HepG2 (cell line): ENCODE measurements at regions not wholly inside any gene's neighbourhood (a gene's known extent, or its start where the extent isn't known, plus 50 kb on each side); places are given as distances from the start of the nearest gene placed in this dataset.

Experiments used
- ATAC-seq: fragments of 200-7000 bp; cut with Tn5 transposase; 3 replicates; pipeline ENCODE4 v1.9.1; 2020; ENCODE audit warnings: mild to moderate bottlenecking, moderate library complexity
- BruUV-seq: library from RNA; stranded (reverse); fragments of 400-500 nt; replicated peaks from 2 replicates; lab custom pipeline; 2021; lab: Mats Ljungman, UMichigan
- CTCF ChIA-PET: fragments of 300-600 bp; formaldehyde crosslinking; extraction: SDS; loops from one replicate; lab custom pipeline; 2021; ENCODE audit warnings: low total read pairs, inconsistent platforms, low intra/inter-chr PET ratio; lab: Yijun Ruan, JAX
- POLR2A ChIA-PET: fragments of 350-600 bp; sonication (Branson Sonifier 250); formaldehyde crosslinking; loops from one replicate; lab custom pipeline; 2020; ENCODE audit warnings: antibody characterized with exemption, inconsistent platforms; lab: Yijun Ruan, JAX
- DNase-seq: peaks from one replicate; pipeline ENCODE4 v3.0.0-alpha.2; 2015; ENCODE audit warnings: low spot score
- FAIRE-seq: peaks from 3 replicates; lab custom pipeline; 2011; peaks lifted over from hg19 to GRCh38; lab: Jason Lieb, UNC
- H2AFZ ChIP-seq: one replicate; pipeline ENCODE4 v1.6.1; 2011; ENCODE audit warnings: low read length, inconsistent platforms
- H3K27ac ChIP-seq: fragments of 300-600 bp; 3 replicates; pipeline ENCODE4 v1.8.0; 2011; ENCODE audit warnings: mixed run types, mild to moderate bottlenecking, mixed read lengths, low read length, inconsistent platforms; ENCODE audit not compliant: insufficient read depth; ENCODE audit errors: extremely low read length
- H3K27me3 ChIP-seq, 2 experiments: fragments of 200-600 bp in 1 of 2; 2 replicates in 1 of 2; 3 replicates in 1 of 2; pipeline versions ENCODE4 v1.6.0 to v1.8.0; 2011; ENCODE audit warnings: low read length in 2 of 2, mild to moderate bottlenecking in 2 of 2, moderate library complexity in 2 of 2, inconsistent platforms in 1 of 2; ENCODE audit not compliant: insufficient read depth in 2 of 2, control insufficient read depth in 1 of 2
- H3K36me3 ChIP-seq, 2 experiments: fragments of 200-600 bp in 1 of 2; replicated peaks in 1 of 2; 2 replicates in 1 of 2; 3 replicates in 1 of 2; pipeline versions ENCODE4 v1.5.1 to v1.8.0; 2011; ENCODE audit warnings: low read length in 2 of 2, inconsistent platforms in 1 of 2; ENCODE audit not compliant: insufficient read depth in 2 of 2, control insufficient read depth in 1 of 2
- H3K4me1 ChIP-seq: 2 replicates; pipeline ENCODE4 v1.5.1; 2012; ENCODE audit warnings: low read length, inconsistent platforms; ENCODE audit not compliant: insufficient read depth
- H3K4me2 ChIP-seq: 2 replicates; pipeline ENCODE4 v1.6.0; 2011; ENCODE audit warnings: low read depth, low read length, inconsistent platforms
- H3K4me3 ChIP-seq, 3 experiments: fragments of 200-600 bp in 1 of 3; sonication (generic), shearing (Covaris generic) in 1 of 3; replicated peaks in 1 of 3; 2 replicates each; pipeline ENCODE4 v1.5.1; 2011 to 2016; ENCODE audit warnings: low read length in 3 of 3, inconsistent platforms in 2 of 3, low read depth in 2 of 3, mild to moderate bottlenecking in 2 of 3, control low read depth in 1 of 3, mixed read lengths in 1 of 3; ENCODE audit not compliant: insufficient read depth in 1 of 3
- H3K79me2 ChIP-seq: one replicate; pipeline ENCODE4 v1.6.1; 2011; ENCODE audit warnings: low read length, inconsistent platforms; ENCODE audit not compliant: insufficient read depth
- H3K9ac ChIP-seq: 2 replicates; pipeline ENCODE4 v1.6.0; 2011; ENCODE audit warnings: mild to moderate bottlenecking, low read depth, low read length, inconsistent platforms; ENCODE audit not compliant: insufficient read depth
- H3K9me3 ChIP-seq: 2 replicates; pipeline ENCODE4 v1.5.1; 2012; ENCODE audit warnings: mild to moderate bottlenecking, low read length
- H4K20me1 ChIP-seq: 2 replicates; pipeline ENCODE4 v1.6.0; 2011; ENCODE audit warnings: inconsistent platforms, mild to moderate bottlenecking, low read length, moderate library complexity; ENCODE audit not compliant: insufficient read depth
- AGO1 ChIP-seq: fragments of 200-400 bp; formaldehyde crosslinking; IDR thresholded peaks from 2 replicates; pipeline ENCODE4 v1.6.1; 2017; ENCODE audit warnings: mild to moderate bottlenecking, low read depth, low read length, moderate library complexity; ENCODE audit not compliant: poor library complexity, severe bottlenecking
- CHD4 ChIP-seq: fragments of 200-600 bp; sonication (generic); IDR thresholded peaks from 2 replicates; pipeline ENCODE4 v1.7.0; 2017; ENCODE audit warnings: mild to moderate bottlenecking, low read length, borderline replicate concordance
- HIVEP1 ChIP-seq: sonication (generic); formaldehyde crosslinking; IDR thresholded peaks from 2 replicates; pipeline ENCODE4 v1.4.0; 2020; ENCODE audit warnings: mild to moderate bottlenecking, missing genetic modification reagents
- HMG20B ChIP-seq: conservative IDR thresholded peaks from 2 replicates; pipeline ENCODE4 v1.6.1; 2016; ENCODE audit warnings: missing genetic modification reagents, missing compliant biosample characterization
- KLF11 ChIP-seq: IDR thresholded peaks from 2 replicates; pipeline ENCODE4 v1.6.1; 2016; ENCODE audit warnings: missing compliant biosample characterization
- NCOA1 ChIP-seq: sonication (generic); formaldehyde crosslinking; IDR thresholded peaks from 2 replicates; pipeline ENCODE4 v1.9.0; 2021; ENCODE audit warnings: missing genetic modification reagents
- NR2F6 ChIP-seq, 2 experiments: IDR thresholded peaks; 2 replicates each; pipeline ENCODE4 v1.6.1; 2016; ENCODE audit warnings: antibody characterized with exemption in 1 of 2, mild to moderate bottlenecking in 1 of 2
- REXO4 ChIP-seq: sonication (generic); formaldehyde crosslinking; IDR thresholded peaks from 2 replicates; pipeline ENCODE4 v1.8.0; 2022; ENCODE audit warnings: missing genetic modification reagents, mild to moderate bottlenecking, borderline replicate concordance
- SCMH1 ChIP-seq: sonication (generic); formaldehyde crosslinking; IDR thresholded peaks from 2 replicates; pipeline ENCODE4 v1.9.0; 2021; ENCODE audit warnings: missing genetic modification reagents, mild to moderate bottlenecking, borderline replicate concordance
- THYN1 ChIP-seq: sonication (generic); formaldehyde crosslinking; IDR thresholded peaks from 2 replicates; pipeline ENCODE4 v1.8.1; 2023; ENCODE audit warnings: low read depth, mild to moderate bottlenecking, moderate library complexity, missing genetic modification reagents, borderline replicate concordance
- ZNF224 ChIP-seq: sonication (generic); formaldehyde crosslinking; IDR thresholded peaks from 2 replicates; pipeline ENCODE4 v1.5.0; 2020; ENCODE audit warnings: mild to moderate bottlenecking, missing genetic modification reagents
- ZNF30 ChIP-seq: sonication (generic); formaldehyde crosslinking; IDR thresholded peaks from 2 replicates; pipeline ENCODE4 v1.5.0; 2020; ENCODE audit warnings: mild to moderate bottlenecking, missing genetic modification reagents
- ZNF747 ChIP-seq: sonication (generic); formaldehyde crosslinking; IDR thresholded peaks from 2 replicates; pipeline ENCODE4 v1.8.1; 2023; ENCODE audit warnings: missing genetic modification reagents, mild to moderate bottlenecking, borderline replicate concordance
- ZNF768 ChIP-seq: sonication (generic); formaldehyde crosslinking; IDR thresholded peaks from 2 replicates; pipeline ENCODE4 v1.4.0; 2020; ENCODE audit warnings: missing genetic modification reagents
- ZNF776 ChIP-seq: sonication (generic); formaldehyde crosslinking; IDR thresholded peaks from 2 replicates; pipeline ENCODE4 v1.4.0; 2020; ENCODE audit warnings: mild to moderate bottlenecking, missing genetic modification reagents
- WGBS: methylation state at CpG from one replicate; pipeline ENCODE4 v1.1.6; 2017; ENCODE audit warnings: low lambda C conversion rate; 5-methylcytosine and 5-hydroxymethylcytosine counted together
- in situ Hi-C: cut with HindIII; loops from 2 replicates; pipeline ENCODE4 v1.10.0; 2017; ENCODE audit warnings: low pct_unique_long_range_greater_than_20kb; ENCODE audit not compliant: extremely low pct_ligation_motif_present
- intact Hi-C: fragments of 100-400 bp; cut with micrococcal nuclease; formaldehyde crosslinking; loops from one replicate; pipeline ENCODE4 v1.10.0; 2022; ENCODE audit not compliant: unreplicated experiment
- TF ChIP-seq, protein P1 (sequence below): sonication (generic); formaldehyde crosslinking; IDR thresholded peaks from 2 replicates; pipeline ENCODE4 v1.4.0; 2020; ENCODE audit warnings: mild to moderate bottlenecking, missing genetic modification reagents
- TF ChIP-seq, protein P2 (sequence below): IDR thresholded peaks from 2 replicates; pipeline ENCODE4 v1.6.1; 2016; ENCODE audit warnings: control low read depth
- TF ChIP-seq, protein P3 (sequence below): IDR thresholded peaks from 2 replicates; pipeline ENCODE4 v1.6.1; 2018; ENCODE audit warnings: missing genetic modification reagents
- TF ChIP-seq, protein P4 (sequence below): IDR thresholded peaks from 2 replicates; pipeline ENCODE4 v1.4.0; 2020; ENCODE audit warnings: mild to moderate bottlenecking, missing genetic modification reagents

DNA sequence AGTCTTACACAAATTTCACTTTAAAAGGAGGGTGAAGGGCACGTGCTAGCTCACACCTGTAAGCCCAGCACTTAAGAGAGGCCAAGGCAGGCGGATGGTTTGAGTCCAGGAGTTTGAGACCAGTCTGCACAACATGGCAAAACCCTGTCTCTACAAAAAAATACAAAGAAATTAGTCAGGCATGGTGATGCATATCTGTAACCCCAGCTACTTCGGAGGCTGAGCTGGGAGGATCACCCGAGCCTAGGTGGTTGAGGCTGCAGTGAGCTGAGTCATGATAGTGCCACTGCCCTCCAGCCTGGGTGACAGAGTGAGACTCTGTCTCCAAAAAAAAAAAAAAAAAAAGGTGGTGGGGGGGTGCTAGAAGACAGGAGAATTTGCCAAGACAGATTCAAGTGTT is 237.3 kb upstream of the KLF14 start:
- in situ Hi-C loops, result no loop called here
- Histone ChIP-seq H3K27ac (no peak overlapping the region), H3K79me2 (no peaks in the 10 kb centered on the region), H3K9ac (no peak overlapping the region), H3K4me1 (peaks cover 5% of the 10 kb centered on the region; the same call in 1 of the 2 replicates), H3K27me3 (no peaks in the 10 kb centered on the region), H2AFZ (no peak overlapping the region), H3K36me3 (peaks cover 7 to 15% of the 10 kb centered on the region in 2 experiments), H3K4me2 (no peak overlapping the region), H4K20me1 (0 out of 2 replicates have a peak, but pooled peaks cover 3% of the 10 kb centered on the region), H3K4me3 (no peak overlapping the region), H3K9me3 (peaks cover 11% of the 10 kb centered on the region)
- no peak for ATAC-seq
- WGBS, result 98% methylated on average over 4 of the region's 4 CpGs
- BruUV-seq, result no TSS peak
- ChIA-PET CTCF (no interaction called here), POLR2A (no interaction called here)
- FAIRE-seq, result no peak
- intact Hi-C loops, result no loop called here
- DNase-seq, result no peak
- TF ChIP-seq NR2F6 (IDR thresholded peaks at IDR 0.05), result no peak
- no peak for TF ChIP-seq NR2F6 (CRISPR knock-in tag; IDR thresholded peaks at IDR 0.05)
- no peak for TF ChIP-seq ZNF747 (CRISPR knock-in tag)
- TF ChIP-seq HIVEP1 (CRISPR knock-in tag), result no peak
- TF ChIP-seq THYN1, result no peak
- no peak for TF ChIP-seq NCOA1 (CRISPR knock-in tag)
- TF ChIP-seq, protein P1, sequence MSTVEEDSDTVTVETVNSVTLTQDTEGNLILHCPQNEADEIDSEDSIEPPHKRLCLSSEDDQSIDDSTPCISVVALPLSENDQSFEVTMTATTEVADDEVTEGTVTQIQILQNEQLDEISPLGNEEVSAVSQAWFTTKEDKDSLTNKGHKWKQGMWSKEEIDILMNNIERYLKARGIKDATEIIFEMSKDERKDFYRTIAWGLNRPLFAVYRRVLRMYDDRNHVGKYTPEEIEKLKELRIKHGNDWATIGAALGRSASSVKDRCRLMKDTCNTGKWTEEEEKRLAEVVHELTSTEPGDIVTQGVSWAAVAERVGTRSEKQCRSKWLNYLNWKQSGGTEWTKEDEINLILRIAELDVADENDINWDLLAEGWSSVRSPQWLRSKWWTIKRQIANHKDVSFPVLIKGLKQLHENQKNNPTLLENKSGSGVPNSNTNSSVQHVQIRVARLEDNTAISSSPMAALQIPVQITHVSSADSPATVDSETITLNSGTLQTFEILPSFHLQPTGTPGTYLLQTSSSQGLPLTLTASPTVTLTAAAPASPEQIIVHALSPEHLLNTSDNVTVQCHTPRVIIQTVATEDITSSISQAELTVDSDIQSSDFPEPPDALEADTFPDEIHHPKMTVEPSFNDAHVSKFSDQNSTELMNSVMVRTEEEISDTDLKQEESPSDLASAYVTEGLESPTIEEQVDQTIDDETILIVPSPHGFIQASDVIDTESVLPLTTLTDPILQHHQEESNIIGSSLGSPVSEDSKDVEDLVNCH (CRISPR knock-in tag), result no peak
- TF ChIP-seq SCMH1, result no peak
- TF ChIP-seq, protein P2, sequence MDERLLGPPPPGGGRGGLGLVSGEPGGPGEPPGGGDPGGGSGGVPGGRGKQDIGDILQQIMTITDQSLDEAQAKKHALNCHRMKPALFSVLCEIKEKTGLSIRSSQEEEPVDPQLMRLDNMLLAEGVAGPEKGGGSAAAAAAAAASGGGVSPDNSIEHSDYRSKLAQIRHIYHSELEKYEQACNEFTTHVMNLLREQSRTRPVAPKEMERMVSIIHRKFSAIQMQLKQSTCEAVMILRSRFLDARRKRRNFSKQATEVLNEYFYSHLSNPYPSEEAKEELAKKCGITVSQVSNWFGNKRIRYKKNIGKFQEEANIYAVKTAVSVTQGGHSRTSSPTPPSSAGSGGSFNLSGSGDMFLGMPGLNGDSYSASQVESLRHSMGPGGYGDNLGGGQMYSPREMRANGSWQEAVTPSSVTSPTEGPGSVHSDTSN, result no peak
- no peak for TF ChIP-seq KLF11 (CRISPR knock-in tag)
- TF ChIP-seq REXO4 (CRISPR knock-in tag), result no peak
- TF ChIP-seq AGO1, result no peak
- no peak for TF ChIP-seq ZNF224 (CRISPR knock-in tag)
- no peak for TF ChIP-seq ZNF768
- TF ChIP-seq, protein P3, sequence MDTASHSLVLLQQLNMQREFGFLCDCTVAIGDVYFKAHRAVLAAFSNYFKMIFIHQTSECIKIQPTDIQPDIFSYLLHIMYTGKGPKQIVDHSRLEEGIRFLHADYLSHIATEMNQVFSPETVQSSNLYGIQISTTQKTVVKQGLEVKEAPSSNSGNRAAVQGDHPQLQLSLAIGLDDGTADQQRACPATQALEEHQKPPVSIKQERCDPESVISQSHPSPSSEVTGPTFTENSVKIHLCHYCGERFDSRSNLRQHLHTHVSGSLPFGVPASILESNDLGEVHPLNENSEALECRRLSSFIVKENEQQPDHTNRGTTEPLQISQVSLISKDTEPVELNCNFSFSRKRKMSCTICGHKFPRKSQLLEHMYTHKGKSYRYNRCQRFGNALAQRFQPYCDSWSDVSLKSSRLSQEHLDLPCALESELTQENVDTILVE (CRISPR knock-in tag), result no peak
- no peak for TF ChIP-seq ZNF776
- TF ChIP-seq HMG20B (CRISPR knock-in tag), result no peak
- no peak for TF ChIP-seq CHD4
- no peak for TF ChIP-seq ZNF30 (CRISPR knock-in tag)
- TF ChIP-seq, protein P4, sequence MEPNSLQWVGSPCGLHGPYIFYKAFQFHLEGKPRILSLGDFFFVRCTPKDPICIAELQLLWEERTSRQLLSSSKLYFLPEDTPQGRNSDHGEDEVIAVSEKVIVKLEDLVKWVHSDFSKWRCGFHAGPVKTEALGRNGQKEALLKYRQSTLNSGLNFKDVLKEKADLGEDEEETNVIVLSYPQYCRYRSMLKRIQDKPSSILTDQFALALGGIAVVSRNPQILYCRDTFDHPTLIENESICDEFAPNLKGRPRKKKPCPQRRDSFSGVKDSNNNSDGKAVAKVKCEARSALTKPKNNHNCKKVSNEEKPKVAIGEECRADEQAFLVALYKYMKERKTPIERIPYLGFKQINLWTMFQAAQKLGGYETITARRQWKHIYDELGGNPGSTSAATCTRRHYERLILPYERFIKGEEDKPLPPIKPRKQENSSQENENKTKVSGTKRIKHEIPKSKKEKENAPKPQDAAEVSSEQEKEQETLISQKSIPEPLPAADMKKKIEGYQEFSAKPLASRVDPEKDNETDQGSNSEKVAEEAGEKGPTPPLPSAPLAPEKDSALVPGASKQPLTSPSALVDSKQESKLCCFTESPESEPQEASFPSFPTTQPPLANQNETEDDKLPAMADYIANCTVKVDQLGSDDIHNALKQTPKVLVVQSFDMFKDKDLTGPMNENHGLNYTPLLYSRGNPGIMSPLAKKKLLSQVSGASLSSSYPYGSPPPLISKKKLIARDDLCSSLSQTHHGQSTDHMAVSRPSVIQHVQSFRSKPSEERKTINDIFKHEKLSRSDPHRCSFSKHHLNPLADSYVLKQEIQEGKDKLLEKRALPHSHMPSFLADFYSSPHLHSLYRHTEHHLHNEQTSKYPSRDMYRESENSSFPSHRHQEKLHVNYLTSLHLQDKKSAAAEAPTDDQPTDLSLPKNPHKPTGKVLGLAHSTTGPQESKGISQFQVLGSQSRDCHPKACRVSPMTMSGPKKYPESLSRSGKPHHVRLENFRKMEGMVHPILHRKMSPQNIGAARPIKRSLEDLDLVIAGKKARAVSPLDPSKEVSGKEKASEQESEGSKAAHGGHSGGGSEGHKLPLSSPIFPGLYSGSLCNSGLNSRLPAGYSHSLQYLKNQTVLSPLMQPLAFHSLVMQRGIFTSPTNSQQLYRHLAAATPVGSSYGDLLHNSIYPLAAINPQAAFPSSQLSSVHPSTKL, result no peak
